Astrocyte of the spinal cord (primary cell): ENCODE measurements at regions not wholly inside any gene's neighbourhood (a gene's known extent, or its start where the extent isn't known, plus 50 kb on each side); places are given as distances from the start of the nearest gene placed in this dataset.

Experiments
- DNase-seq: peaks from one replicate; pipeline ENCODE4 v3.0.0; 2011; ENCODE audit warnings: low read depth, low spot score
- H3K4me3 ChIP-seq: 2 replicates; pipeline ENCODE4 v1.5.1; 2011; ENCODE audit warnings: low read depth, mild to moderate bottlenecking, low read length, moderate library complexity
- in situ Hi-C: cut with HindIII; loops from 2 replicates; pipeline ENCODE4 v1.10.0; 2017; ENCODE audit warnings: low sequenced_read_pairs
- TF ChIP-seq, protein P1 (sequence below): IDR thresholded peaks from 2 replicates; pipeline ENCODE4 v1.5.1; 2012; ENCODE audit warnings: low read depth, mild to moderate bottlenecking, low read length, inconsistent platforms

DNA sequence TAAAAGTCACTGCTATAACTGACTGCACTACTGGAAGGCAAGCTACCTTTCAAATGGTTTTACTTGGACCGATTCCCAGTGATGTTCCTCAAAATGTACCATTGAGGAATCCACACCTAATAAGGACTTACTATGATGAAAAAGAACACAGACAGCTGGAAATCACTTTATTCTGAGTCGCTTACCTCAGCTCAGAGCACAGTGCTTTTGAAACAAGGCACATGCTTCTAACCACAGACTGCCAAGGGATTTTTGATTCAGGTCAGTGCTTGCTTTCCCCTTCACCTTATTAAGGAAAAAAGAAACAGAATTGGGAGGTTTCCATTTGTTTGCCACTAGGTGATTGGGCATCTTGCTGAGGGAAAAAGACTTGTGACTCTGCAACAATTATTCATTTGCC lies 707.5 kb upstream of the FSHR start:
- no peak overlapping the region for H3K4me3 ChIP-seq
- in situ Hi-C loops = no loop called here
- no peak for DNase-seq
- TF ChIP-seq, protein P1, sequence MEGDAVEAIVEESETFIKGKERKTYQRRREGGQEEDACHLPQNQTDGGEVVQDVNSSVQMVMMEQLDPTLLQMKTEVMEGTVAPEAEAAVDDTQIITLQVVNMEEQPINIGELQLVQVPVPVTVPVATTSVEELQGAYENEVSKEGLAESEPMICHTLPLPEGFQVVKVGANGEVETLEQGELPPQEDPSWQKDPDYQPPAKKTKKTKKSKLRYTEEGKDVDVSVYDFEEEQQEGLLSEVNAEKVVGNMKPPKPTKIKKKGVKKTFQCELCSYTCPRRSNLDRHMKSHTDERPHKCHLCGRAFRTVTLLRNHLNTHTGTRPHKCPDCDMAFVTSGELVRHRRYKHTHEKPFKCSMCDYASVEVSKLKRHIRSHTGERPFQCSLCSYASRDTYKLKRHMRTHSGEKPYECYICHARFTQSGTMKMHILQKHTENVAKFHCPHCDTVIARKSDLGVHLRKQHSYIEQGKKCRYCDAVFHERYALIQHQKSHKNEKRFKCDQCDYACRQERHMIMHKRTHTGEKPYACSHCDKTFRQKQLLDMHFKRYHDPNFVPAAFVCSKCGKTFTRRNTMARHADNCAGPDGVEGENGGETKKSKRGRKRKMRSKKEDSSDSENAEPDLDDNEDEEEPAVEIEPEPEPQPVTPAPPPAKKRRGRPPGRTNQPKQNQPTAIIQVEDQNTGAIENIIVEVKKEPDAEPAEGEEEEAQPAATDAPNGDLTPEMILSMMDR = no peak

DNA sequence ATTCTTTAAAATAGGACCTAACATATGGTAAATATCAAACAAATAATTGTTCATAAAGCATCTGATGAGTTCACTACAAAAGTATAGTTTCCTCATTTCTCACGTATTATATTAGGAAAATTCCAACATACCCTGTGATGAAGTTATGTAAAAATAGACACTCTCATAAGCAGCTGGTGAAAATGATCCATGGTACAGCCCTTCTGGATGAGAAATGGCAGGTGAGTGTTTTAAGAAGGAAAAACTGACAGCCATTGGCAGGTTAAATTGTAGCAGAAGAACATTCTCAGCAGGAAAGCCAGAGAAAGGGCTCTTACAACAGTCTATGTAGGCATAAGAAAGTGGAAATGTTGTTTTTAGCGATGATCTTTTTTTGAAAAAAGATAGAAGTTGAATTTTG lies 706.5 kb upstream of the FSHR start:
- TF ChIP-seq, protein P1 = no peak
- no peak for DNase-seq
- in situ Hi-C loops = no loop called here
- no peak overlapping the region for H3K4me3 ChIP-seq

DNA sequence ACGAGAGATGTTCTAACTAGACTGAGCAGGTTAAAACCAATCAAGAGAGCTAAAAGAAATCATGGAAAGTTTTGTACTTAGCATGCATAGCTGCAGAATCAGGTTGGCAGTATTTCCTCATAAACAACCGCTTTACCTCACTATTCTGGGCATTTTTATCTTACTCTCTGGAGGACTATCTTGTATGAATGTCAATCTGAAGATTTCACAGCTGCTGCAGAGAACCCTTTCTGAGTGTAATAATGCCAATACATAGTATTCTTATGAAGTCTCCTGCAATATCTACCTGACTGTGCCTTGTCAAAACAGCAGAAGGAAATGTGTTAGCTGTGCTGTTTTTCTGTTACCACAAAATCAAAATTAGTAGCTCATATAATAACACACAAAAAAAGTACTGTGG lies 705.9 kb upstream of the FSHR start:
- in situ Hi-C loops = no loop called here
- TF ChIP-seq, protein P1 = no peak
- no peak for DNase-seq
- no peak overlapping the region for H3K4me3 ChIP-seq

DNA sequence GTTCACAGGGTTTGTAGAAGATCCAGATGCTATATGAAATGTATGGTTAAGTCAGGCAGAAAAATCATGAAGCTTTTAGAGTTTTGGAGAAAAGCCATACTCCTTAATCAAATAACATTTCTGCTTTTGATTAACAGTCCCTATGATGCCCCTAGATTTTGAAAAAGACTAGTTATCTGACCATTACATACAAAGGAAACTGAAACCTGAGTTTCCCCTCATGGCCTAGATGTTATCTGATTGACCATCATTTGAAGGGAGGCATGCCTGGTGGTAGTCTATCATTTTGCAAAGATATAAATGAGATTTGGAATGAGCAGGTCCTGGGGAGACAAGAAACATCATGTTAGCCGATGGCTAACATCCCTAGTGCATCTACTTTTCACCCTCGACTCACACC lies 704.3 kb upstream of the FSHR start:
- DNase-seq = no peak
- TF ChIP-seq, protein P1 = no peak
- in situ Hi-C loops = no loop called here
- H3K4me3 ChIP-seq = no peak overlapping the region

DNA sequence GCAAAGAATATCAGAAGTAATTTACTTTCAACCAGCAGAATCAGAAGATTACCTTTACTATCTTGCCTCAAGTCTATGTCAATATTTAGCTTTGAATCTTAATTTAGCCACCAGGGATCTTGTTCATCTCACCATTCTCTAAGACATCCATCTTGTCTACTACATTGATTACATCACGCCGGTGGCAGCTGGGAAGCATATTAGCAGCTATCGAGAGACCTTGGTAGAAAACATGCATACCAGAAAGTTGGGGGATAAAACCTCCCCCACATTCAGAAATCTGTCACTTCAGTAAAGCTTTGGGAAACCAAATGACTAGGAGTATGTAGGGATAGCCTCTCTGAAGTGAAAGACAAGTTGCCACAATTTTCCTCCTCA lies 703.8 kb upstream of the FSHR start:
- in situ Hi-C loops = no loop called here

DNA sequence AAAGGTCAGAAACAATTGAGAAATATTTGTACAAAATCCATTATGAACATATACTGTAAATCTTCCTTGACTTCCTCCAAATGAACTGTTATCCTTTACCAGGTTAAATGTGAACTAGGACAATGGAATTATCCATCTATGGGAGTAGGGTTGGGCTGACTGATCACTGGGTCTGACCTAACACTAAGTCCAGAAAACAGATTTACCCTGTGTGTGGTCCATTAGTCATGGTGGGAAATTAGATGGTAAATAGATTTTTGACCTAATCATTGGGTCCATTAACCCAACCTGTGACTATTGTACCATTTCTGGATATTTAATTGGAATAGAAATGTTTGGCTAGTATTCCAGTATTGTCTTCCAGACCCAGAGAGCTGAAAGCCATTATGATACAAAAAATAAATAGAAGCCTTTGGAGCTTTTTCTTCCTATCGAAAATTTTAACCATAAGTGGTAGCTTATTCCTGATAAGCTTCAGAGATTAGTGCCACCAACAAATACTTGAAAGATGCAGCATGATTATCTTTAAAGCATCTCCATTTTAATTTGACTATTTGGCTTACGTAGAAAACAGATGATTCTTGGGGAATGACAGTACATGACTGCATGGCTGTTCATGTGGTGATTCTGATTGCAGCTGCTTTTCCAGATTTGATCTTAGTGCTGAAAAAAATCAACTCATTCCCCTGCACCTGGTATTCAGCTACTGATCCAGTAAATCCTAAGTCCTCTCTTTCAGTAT lies 703.2 kb upstream of the FSHR start:
- in situ Hi-C loops = no loop called here
- H3K4me3 ChIP-seq = no peak overlapping the region
- TF ChIP-seq, protein P1 = no peak
- no peak for DNase-seq

More for the DNA sequence above, 703.8 kb upstream of the FSHR start:
- no peak overlapping the region for H3K4me3 ChIP-seq
- DNase-seq = no peak
- TF ChIP-seq, protein P1 = no peak
